ENCODE measurements at regions not wholly inside any gene's neighbourhood (a gene's known extent, or its start where the extent isn't known, plus 50 kb on each side); places are given as distances from the start of the nearest gene placed in this dataset.

DNA sequence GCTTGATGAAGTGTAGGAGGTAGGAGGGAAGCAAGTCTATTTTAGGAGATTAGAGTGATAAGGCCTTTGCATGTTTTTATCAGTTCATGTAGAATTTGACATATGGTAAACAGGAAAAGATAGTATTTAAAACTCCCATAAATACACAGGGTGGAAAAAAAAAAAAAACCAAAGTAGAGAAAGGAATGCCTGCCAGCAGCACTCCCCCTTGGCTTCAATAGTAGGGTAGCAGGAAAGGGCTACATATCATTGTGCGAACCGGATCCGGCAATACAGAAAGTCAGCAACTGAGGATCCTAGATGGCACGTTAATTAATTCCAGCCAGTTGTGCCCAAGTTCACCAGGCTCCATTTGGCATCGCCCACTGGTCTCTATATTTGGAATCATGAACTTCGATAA, 159.6 kb upstream of the SMIM21 start:
- Histone ChIP-seq H3K27me3 (ENCODE audit: insufficient read depth, poor library complexity, severe bottlenecking) (no peaks in the 10 kb centered on the region), H3K27ac (replicated peaks) (no peak overlapping the region), H3K4me3 (replicated peaks; ENCODE audit: insufficient read depth, low read length) (no peak overlapping the region)
- no peak for TF ChIP-seq REST (IDR thresholded peaks at IDR 0.05; ENCODE audit: insufficient replicate concordance, low read depth)
- no peak for TF ChIP-seq GABPA (IDR thresholded peaks at IDR 0.05; ENCODE audit: low read depth)
- TF ChIP-seq POLR2AphosphoS5 (IDR thresholded peaks at IDR 0.05; ENCODE audit: low read depth), result no peak
- DNase-seq (ENCODE audit: low read depth in 1 of 2, low spot score in 1 of 2), result no peak

DNA sequence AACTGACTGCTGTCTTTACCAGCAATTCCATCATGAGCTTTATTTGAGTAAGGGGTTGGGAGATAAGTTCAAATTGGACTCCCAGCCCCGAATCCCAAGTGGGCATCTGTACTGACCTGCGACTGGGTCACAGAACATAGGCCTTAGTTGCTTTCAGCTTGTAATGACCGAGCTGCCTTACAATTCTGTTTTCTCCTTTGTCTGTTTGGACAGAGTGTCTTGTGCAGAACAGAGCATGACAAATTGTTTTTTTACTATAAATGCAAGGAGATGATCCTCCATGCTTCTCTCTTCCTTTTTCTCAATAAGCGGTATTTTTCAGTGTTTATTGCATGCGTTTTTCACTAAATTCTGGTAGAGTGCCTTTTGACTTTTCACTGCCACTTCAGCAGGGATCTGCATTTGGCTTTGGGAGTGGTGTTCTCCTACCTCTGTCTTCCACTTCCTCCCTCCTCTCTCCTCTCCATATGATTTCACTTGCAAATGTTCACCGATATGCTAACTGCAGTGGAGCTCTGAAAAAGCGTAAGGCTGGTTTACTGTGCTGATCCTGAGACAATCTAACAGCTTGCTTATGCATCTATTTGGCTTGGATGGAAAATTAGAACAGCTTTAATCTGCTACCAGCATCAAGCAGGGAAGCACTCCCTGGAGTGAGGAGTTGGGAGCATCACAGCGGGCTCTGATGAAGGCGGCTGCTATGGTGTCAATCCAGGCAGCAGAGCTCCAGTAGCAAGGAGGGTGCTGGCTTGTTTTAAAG, 158.8 kb upstream of the SMIM21 start:
- Histone ChIP-seq H3K27ac (replicated peaks) (no peak overlapping the region), H3K4me3 (replicated peaks; ENCODE audit: insufficient read depth, low read length) (no peak overlapping the region), H3K27me3 (ENCODE audit: insufficient read depth, poor library complexity, severe bottlenecking) (no peaks in the 10 kb centered on the region)
- TF ChIP-seq CTCF (IDR thresholded peaks at IDR 0.05; ENCODE audit: insufficient read depth, low read length) (no peak), GABPA (IDR thresholded peaks at IDR 0.05; ENCODE audit: low read depth) (no peak), REST (IDR thresholded peaks at IDR 0.05; ENCODE audit: insufficient replicate concordance, low read depth) (no peak), SPI1 (IDR thresholded peaks at IDR 0.05; ENCODE audit: borderline replicate concordance, low read depth) (no peak), POLR2AphosphoS5 (IDR thresholded peaks at IDR 0.05; ENCODE audit: low read depth) (no peak)
- DNase-seq (ENCODE audit: low read depth in 1 of 2, low spot score in 1 of 2), result no peak

- Histone ChIP-seq H3K4me3 (replicated peaks; ENCODE audit: insufficient read depth, low read length) (no peak overlapping the region), H3K27ac (replicated peaks) (no peak overlapping the region), H3K27me3 (ENCODE audit: insufficient read depth, poor library complexity, severe bottlenecking) (no peaks in the 10 kb centered on the region)
- no peak for DNase-seq (ENCODE audit: low read depth in 1 of 2, low spot score in 1 of 2)
- TF ChIP-seq GABPA (IDR thresholded peaks at IDR 0.05; ENCODE audit: low read depth) (no peak), SPI1 (IDR thresholded peaks at IDR 0.05; ENCODE audit: borderline replicate concordance, low read depth) (no peak), CTCF (IDR thresholded peaks at IDR 0.05; ENCODE audit: insufficient read depth, low read length) (no peak), POLR2AphosphoS5 (IDR thresholded peaks at IDR 0.05; ENCODE audit: low read depth) (no peak), REST (IDR thresholded peaks at IDR 0.05; ENCODE audit: insufficient replicate concordance, low read depth) (no peak)
Measured at GRCh38 chr18:75582940-75583339, 155.4 kb upstream of the SMIM21 start.

All from HL-60 (cell line).